ENCODE measurements at regions not wholly inside any gene's neighbourhood (a gene's known extent, or its start where the extent isn't known, plus 50 kb on each side); places are given as distances from the start of the nearest gene placed in this dataset.
A peak's percentile ranks its signal among the peaks of the same experiment; 100 is the strongest.

- no peak for DNase-seq (ENCODE audit: low spot score)
- in situ Hi-C loops (cut with HindIII; ENCODE audit: low sequenced_read_pairs), result no loop called here
These were observed 141.3 kb upstream of the PDZRN3 start for GRCh38 chr3:73765878-73766545.

- in situ Hi-C loops (cut with HindIII; ENCODE audit: low sequenced_read_pairs), result no loop called here
- DNase-seq (ENCODE audit: low spot score), result no peak
These were observed 138.1 kb upstream of the PDZRN3 start for GRCh38 chr3:73762855-73763254.

- in situ Hi-C loops (cut with HindIII; ENCODE audit: low sequenced_read_pairs), result no loop called here
- DNase-seq (ENCODE audit: low spot score), result no peak
These were observed 134.6 kb upstream of the PDZRN3 start for GRCh38 chr3:73759297-73759711.

- no peak for DNase-seq (ENCODE audit: low spot score)
- in situ Hi-C loops (cut with HindIII; ENCODE audit: low sequenced_read_pairs), result no loop called here
These were observed 132.8 kb upstream of the PDZRN3 start for GRCh38 chr3:73757536-73757935.

- in situ Hi-C loops (cut with HindIII; ENCODE audit: low sequenced_read_pairs), result no loop called here
- DNase-seq (ENCODE audit: low spot score), result no peak
These were observed 129.2 kb upstream of the PDZRN3 start for GRCh38 chr3:73753985-73754384.

GRCh38 chr3:73752338-73752737 lies 127.6 kb upstream of the PDZRN3 start:
- no peak for DNase-seq (ENCODE audit: low spot score)
- in situ Hi-C loops (cut with HindIII; ENCODE audit: low sequenced_read_pairs), result no loop called here

GRCh38 chr3:73746623-73747022 lies 121.9 kb upstream of the PDZRN3 start:
- DNase-seq (ENCODE audit: low spot score), result no peak
- in situ Hi-C loops (cut with HindIII; ENCODE audit: low sequenced_read_pairs), result no loop called here

GRCh38 chr3:73745526-73746191 lies 120.9 kb upstream of the PDZRN3 start:
- in situ Hi-C loops (cut with HindIII; ENCODE audit: low sequenced_read_pairs), result no loop called here
- DNase-seq (ENCODE audit: low spot score), result no peak

- in situ Hi-C loops (cut with HindIII; ENCODE audit: low sequenced_read_pairs), result no loop called here
- peak; percentile 5 for DNase-seq (ENCODE audit: low spot score)
These were observed 118.8 kb upstream of the PDZRN3 start for GRCh38 chr3:73743551-73743950.

GRCh38 chr3:73739791-73740453 lies 115.2 kb upstream of the PDZRN3 start:
- in situ Hi-C loops (cut with HindIII; ENCODE audit: low sequenced_read_pairs), result no loop called here

GRCh38 chr3:73738711-73739110 lies 114.0 kb upstream of the PDZRN3 start:
- in situ Hi-C loops (cut with HindIII; ENCODE audit: low sequenced_read_pairs), result no loop called here
- no peak for DNase-seq (ENCODE audit: low spot score)

More at GRCh38 chr3:73739791-73740453, 115.2 kb upstream of the PDZRN3 start:
- DNase-seq (ENCODE audit: low spot score), result no peak

- DNase-seq (ENCODE audit: low spot score), result no peak
- in situ Hi-C loops (cut with HindIII; ENCODE audit: low sequenced_read_pairs), result no loop called here
These were observed 109.7 kb upstream of the PDZRN3 start for GRCh38 chr3:73734211-73735089.

GRCh38 chr3:73733746-73734145 lies 109.0 kb upstream of the PDZRN3 start:
- in situ Hi-C loops (cut with HindIII; ENCODE audit: low sequenced_read_pairs), result no loop called here

GRCh38 chr3:73729969-73730440 lies 105.3 kb upstream of the PDZRN3 start:
- in situ Hi-C loops (cut with HindIII; ENCODE audit: low sequenced_read_pairs), result no loop called here
- DNase-seq (ENCODE audit: low spot score), result no peak

More at GRCh38 chr3:73733746-73734145, 109.0 kb upstream of the PDZRN3 start:
- DNase-seq (ENCODE audit: low spot score), result no peak

- in situ Hi-C loops (cut with HindIII; ENCODE audit: low sequenced_read_pairs), result no loop called here
- DNase-seq (ENCODE audit: low spot score), result no peak
These were observed 103.1 kb upstream of the PDZRN3 start for GRCh38 chr3:73727854-73728253.

GRCh38 chr3:73727117-73727821 lies 102.5 kb upstream of the PDZRN3 start:
- no peak for DNase-seq (ENCODE audit: low spot score)
- in situ Hi-C loops (cut with HindIII; ENCODE audit: low sequenced_read_pairs), result no loop called here

- in situ Hi-C loops (cut with HindIII; ENCODE audit: low sequenced_read_pairs), result no loop called here
- DNase-seq (ENCODE audit: low spot score), result no peak
These were observed 98.9 kb upstream of the PDZRN3 start for GRCh38 chr3:73723596-73723995.

GRCh38 chr3:73719861-73720260 lies 95.1 kb upstream of the PDZRN3 start:
- in situ Hi-C loops (cut with HindIII; ENCODE audit: low sequenced_read_pairs), result no loop called here
- no peak for DNase-seq (ENCODE audit: low spot score)

- in situ Hi-C loops (cut with HindIII; ENCODE audit: low sequenced_read_pairs), result no loop called here
- no peak for DNase-seq (ENCODE audit: low spot score)
These were observed 94.7 kb upstream of the PDZRN3 start for GRCh38 chr3:73719413-73719851.

All from G401 (cell line).